ENCODE measurements at regions not wholly inside any gene's neighbourhood (a gene's known extent, or its start where the extent isn't known, plus 50 kb on each side); places are given as distances from the start of the nearest gene placed in this dataset.
A peak's percentile ranks its signal among the peaks of the same experiment; 100 is the strongest.

DNA sequence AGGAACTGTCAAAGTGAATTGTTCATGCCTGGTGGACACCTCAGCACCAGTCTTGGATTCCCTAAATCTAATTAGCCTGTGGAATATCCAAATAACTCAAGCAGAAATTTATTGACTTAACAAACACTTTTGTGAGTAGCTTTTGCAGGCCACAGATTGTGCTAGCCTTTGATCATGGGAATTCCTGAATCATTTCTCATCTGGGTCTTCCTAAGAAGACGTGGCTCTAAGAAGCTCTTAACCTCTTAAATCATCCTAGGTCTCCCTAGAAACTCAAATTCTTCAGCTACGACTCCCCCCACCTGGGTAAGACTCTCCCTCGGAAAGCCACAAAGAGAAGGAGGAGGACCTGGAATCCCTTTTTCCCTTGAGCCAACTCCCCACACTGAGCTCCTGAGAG, 53.8 kb upstream of the PSEN2 start:
- TF ChIP-seq, protein P1, sequence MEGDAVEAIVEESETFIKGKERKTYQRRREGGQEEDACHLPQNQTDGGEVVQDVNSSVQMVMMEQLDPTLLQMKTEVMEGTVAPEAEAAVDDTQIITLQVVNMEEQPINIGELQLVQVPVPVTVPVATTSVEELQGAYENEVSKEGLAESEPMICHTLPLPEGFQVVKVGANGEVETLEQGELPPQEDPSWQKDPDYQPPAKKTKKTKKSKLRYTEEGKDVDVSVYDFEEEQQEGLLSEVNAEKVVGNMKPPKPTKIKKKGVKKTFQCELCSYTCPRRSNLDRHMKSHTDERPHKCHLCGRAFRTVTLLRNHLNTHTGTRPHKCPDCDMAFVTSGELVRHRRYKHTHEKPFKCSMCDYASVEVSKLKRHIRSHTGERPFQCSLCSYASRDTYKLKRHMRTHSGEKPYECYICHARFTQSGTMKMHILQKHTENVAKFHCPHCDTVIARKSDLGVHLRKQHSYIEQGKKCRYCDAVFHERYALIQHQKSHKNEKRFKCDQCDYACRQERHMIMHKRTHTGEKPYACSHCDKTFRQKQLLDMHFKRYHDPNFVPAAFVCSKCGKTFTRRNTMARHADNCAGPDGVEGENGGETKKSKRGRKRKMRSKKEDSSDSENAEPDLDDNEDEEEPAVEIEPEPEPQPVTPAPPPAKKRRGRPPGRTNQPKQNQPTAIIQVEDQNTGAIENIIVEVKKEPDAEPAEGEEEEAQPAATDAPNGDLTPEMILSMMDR (conservative IDR thresholded peaks at IDR 0.05), result no peak
- no peak for TF ChIP-seq ZFX (IDR thresholded peaks at IDR 0.05)
- no peak overlapping the region for H3K27ac ChIP-seq

DNA sequence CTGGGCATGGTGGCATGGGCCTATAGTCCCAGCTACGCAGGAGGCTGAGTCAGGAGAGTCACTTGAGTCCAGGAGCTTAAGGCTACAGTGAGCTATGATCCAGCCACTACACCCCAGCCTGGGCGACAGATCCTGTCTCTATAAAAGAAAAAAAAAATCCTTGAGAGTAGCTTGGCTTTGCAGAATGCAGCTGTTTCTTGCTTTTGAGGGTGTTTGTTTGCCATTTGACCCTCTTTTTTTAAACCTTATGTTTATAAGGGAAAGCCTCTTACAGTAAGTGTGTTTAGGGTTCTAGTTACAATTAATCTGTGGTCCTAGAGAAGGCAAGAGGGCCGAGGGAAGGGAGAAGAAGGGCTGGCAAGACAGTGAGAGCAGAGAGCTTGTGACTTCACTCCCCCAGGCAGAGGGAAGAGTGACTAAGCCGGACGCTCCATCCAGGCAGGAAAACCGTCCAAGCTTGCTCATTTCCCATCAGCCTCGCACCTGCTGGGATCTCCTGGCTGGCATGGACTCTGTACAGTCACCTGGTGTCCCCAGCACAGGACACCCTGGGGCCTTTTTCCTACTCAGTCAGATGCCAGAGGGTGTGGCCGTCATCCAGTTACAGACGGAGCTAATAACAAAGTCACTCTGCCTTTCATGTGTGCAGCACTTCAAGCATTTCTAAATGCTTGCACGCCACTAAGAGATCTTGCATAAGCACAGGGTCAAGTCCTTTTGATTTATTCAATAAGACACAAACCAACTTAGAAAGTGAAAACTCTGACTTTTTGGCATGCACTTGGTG, 55.5 kb upstream of the PSEN2 start:
- no peak for TF ChIP-seq ZFX (IDR thresholded peaks at IDR 0.05)
- TF ChIP-seq, protein P1 (conservative IDR thresholded peaks at IDR 0.05), result no peak
- peak overlapping the region; percentile 68 for H3K27ac ChIP-seq

DNA sequence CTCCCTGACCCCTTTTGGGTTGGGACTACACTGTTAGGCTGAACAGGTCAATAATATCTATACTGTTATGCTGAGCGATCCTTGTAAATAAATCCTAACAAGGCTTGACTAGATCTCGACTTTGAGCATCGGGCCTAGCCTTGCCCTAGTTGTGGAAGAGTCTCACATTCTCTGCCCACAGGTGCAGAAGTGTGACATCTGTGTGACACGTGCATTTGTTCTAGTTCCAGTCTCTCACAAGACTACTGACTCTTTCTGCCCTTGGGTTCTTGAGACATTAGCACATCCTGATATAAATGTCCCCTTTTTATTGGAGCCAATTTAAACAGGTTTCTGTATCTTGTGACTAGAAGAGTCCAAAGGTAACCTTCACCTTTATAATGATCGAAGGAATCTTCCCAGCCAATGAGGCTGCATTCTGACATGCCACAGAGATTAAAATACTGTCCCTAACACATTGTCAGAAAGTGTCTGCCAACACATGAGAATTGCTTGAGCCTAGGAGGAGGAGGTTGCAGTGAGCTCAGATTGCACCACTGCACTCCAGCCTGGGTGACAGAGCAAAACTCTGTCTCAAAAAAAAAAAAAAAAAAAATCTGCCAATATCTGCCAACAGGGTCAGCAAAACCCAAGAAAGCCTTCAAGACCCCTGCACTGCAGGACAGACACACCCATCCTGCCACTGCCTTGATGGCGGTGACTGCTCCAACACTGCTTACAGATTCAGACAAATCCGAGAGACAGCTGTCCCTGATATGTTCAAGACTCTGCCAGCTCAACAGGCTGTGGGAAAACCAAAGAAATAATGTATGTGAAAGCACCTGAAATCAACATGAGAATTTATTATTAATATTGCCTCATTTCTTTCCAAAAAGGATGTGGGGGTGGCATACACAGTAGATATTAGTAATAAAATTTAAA, 56.5 kb upstream of the PSEN2 start:
- TF ChIP-seq, protein P1 (conservative IDR thresholded peaks at IDR 0.05), result no peak
- TF ChIP-seq ZFX (IDR thresholded peaks at IDR 0.05), result no peak
- peak overlapping the region; percentile 68 for H3K27ac ChIP-seq

DNA sequence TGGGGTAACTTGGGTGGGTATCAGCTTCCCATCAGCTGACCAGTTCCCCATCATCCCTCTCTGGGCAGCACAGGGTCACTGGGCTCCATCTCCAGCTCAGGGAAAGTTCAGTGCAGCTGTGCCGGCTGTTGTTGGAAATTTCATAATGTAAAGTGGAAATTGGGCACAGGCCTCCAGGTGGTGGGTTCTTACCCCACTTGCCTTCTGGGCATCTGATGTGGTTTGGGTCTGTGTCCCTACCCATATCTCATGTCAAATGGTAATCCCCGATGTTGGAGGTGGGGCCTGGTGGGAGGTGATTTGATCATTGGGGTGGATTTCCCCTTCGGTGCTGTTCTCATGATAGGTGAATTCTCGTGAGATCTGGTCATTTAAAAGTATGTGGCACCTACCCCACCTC, 59.7 kb upstream of the PSEN2 start:
- H3K27ac ChIP-seq, result no peak overlapping the region
- TF ChIP-seq ZFX (IDR thresholded peaks at IDR 0.05), result no peak
- TF ChIP-seq, protein P1 (conservative IDR thresholded peaks at IDR 0.05), result no peak

DNA sequence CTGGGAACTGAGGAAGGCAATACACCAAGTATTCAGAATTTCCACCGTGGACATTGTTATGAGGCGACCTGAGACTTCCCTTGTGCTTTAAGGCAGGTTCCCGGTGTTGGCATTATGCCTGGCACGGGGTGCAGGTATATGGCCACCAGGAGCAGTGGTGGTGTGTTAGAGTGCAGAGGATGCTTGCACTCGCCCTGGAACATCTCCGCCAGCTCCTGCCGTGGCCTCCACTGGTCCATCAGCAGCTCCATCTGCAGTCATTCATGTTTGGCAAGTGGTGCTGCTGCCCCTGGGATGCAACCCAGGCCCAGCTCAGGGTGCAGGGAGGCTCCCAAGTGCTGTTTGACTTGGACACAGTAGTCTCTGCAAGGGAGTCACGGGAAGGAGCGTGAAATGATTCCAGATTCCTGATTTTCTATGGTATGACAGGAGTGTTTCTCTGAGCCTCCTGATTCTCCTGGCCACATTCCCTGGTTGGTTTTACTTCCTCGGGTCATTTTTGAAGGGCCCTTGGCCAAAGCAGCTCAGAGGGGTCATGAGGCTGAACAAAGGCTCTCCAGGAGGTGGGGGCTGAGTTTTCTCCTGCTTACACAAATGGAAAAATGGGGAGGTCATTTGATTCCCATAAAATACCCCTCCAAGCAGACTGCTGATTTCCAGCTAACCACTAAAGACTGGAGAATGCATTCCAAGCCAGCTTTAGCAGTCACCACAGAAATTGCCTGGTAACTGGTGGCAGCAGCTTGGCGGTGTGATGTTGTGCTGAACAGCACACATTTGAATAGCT, 60.4 kb upstream of the PSEN2 start:
- TF ChIP-seq ZFX (IDR thresholded peaks at IDR 0.05), result no peak
- TF ChIP-seq, protein P1 (conservative IDR thresholded peaks at IDR 0.05), result no peak
- H3K27ac ChIP-seq, result no peak overlapping the region

DNA sequence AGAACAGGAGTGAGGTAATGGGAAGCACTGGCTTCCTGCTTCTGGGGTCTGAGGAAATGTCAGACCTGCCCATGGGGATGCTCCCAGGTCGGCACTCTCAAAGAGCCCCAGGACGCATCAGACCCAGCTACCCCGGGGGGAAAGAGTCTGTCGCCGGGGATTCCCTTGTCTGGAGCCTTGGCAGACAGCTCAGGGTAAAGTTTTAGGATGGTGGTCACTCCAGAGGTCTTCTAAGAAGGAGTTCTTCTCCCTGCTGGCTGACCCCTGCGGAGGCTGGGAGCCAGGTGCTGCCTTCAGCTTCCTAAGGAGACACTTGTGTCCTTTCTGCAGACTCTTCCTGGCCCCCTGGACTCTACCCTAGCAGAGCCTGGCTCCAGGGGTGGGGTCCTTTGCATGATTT, 61.9 kb upstream of the PSEN2 start:
- H3K27ac ChIP-seq, result no peak overlapping the region
- TF ChIP-seq ZFX (IDR thresholded peaks at IDR 0.05), result no peak
- TF ChIP-seq, protein P1 (conservative IDR thresholded peaks at IDR 0.05), result no peak
